Activated T-cell treated with anti-CD3 and anti-CD28 coated beads, Interleukin-2, amount 50 U/mL, for 1 hour (primary cell): ENCODE measurements at regions not wholly inside any gene's neighbourhood (a gene's known extent, or its start where the extent isn't known, plus 50 kb on each side); places are given as distances from the start of the nearest gene placed in this dataset.
"Not testable (repeated sequence)": the region's sequence is repeated elsewhere in the genome, so short reads cannot be mapped to it uniquely, and the experiment has no call there.

ENCODE experiments used
- DNase-seq: peaks from one replicate; pipeline ENCODE4 v3.0.0-alpha.2; 2020

GRCh38 chr9:39567396-39567795 lies 211.9 kb downstream of the SPATA31A1 start:
- DNase-seq = not testable (repeated sequence)

GRCh38 chr9:39568900-39569299 lies 213.4 kb downstream of the SPATA31A1 start:
- not testable (repeated sequence) for DNase-seq

DNA sequence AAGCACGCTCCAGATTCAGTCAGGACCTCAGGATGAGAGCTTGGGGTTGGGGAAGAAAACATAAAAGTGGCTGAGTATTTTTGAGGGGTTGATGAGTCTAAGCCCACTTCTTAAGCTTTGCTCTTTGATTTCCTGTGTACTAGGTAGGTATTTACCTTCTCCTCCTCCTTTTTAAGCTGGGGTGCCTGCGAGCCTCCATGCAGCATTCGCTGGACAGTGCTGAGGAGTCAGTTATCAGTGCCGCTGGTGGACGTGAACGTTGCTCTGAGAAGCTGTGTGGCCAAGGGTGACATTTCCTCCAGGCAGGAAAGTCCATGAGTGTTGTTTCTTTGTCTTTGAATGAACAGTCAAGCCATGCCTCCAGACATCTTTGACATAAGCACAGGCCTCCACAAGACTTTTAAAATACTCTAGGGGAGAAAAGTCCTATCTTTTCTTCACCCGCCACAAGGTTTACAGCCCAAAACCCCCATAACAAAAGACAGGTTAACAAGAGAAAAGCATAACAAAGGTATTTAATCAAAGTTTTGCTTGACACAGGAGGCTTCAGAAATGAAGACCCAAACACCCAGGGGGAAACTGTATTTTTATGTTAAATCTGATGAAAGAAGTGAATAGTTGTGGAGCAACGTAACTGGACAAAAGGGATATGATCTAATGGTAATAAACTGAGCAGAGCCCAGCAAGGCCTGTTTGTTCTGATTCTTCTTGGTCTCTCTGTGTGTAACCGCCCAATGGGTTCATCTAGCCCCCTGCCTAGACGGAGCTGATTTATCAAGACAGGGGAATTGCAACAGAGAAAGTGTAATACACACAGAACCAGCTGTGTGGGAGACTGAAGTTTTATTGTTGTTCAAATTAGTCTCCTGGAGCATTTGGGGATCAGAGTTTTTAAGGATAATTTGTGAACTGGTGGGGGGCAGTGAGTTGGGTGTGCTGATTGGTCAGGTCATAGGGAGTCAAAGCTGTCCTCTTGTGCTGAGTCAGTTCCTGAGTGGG lies 217.9 kb downstream of the SPATA31A1 start:
- DNase-seq = not testable (repeated sequence)

DNA sequence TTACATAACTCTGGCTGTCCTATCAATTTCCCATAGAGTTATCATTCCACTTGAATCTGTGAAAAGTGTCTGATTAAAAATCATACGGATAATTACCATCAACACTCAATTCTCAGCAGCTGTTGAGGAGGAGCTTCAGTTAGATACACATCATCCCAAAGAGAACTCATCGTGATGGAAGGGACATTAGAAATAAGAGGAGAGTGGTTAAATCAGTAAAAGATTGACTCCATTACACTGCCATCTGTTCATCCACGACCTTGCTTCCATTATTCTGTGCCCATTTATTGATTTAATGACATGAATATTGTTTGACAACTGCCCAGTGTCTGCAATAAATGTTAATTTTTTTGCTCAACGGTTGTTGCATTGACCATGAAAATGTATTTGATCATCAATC lies 223.5 kb downstream of the SPATA31A1 start:
- not testable (repeated sequence) for DNase-seq

GRCh38 chr9:39581296-39581695 lies 225.8 kb downstream of the SPATA31A1 start:
- DNase-seq = not testable (repeated sequence)

GRCh38 chr9:39582677-39583412 lies 227.4 kb downstream of the SPATA31A1 start:
- not testable (repeated sequence) for DNase-seq

- DNase-seq = not testable (repeated sequence)
Observed at GRCh38 chr9:39583413-39583747, 227.9 kb downstream of the SPATA31A1 start.

- DNase-seq = not testable (repeated sequence)
Observed at GRCh38 chr9:39585233-39585632, 229.8 kb downstream of the SPATA31A1 start.

DNA sequence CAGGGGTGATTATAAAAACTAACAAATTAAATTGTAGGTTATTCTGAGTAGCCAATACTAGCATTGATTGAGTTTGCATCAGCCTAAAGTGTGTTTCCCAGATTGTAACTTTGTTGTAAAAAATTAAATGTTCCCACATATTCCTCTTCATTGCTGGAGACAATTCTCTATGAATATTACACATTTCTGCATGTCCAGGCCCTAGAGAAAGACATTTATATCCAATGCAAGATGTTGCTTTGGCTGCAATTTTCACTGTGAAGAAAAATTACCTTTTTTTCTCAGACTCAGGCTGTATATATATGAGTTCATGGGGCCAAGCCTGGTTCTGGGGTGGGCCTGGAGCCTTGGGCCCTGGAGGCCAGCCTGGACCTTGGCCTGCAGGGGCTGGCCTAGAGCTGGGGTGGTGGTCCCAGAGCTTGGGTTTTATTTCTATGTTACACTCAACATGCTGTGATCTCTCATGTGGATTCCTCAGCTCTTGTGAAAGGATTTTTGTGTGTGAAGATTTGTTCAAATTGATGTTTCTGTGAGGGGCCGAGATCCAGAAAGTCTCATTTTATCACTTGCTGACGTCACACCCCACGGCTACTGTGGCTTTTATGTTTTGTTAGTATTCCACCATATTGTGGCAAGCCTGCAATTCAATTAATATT lies 232.5 kb downstream of the SPATA31A1 start:
- no peak for DNase-seq

DNA sequence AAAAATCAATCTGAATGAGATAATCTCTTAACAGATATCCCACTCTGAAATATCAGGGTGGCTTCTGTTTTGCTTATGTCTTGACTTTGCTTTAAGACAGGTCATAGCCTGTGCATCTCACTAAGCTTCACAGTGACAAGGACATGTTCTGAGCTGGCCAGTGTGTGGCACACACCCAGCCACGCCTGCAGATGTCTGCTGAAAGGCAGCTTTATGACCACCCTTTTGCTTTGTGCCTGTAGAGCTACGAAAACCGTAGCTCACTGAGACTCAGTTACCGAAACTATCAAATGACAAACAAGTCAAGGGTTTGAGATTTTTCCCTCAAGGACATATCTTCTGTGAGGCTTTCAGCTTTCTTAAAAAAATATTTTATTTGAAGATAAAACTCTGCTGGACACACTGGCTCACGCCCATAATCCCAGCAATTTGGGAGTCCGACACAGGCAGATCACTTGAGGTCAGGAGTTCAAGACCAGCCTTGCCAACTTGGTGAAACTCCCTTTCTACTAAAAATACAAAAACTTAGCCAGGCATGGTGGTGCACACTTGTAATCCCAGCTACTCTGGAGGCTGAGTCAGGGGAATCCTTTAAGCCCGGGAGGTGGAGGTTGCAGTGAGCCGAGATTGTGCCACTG lies 233.2 kb downstream of the SPATA31A1 start:
- DNase-seq = no peak

GRCh38 chr9:39604089-39604488 lies 248.6 kb downstream of the SPATA31A1 start:
- DNase-seq = not testable (repeated sequence)

DNA sequence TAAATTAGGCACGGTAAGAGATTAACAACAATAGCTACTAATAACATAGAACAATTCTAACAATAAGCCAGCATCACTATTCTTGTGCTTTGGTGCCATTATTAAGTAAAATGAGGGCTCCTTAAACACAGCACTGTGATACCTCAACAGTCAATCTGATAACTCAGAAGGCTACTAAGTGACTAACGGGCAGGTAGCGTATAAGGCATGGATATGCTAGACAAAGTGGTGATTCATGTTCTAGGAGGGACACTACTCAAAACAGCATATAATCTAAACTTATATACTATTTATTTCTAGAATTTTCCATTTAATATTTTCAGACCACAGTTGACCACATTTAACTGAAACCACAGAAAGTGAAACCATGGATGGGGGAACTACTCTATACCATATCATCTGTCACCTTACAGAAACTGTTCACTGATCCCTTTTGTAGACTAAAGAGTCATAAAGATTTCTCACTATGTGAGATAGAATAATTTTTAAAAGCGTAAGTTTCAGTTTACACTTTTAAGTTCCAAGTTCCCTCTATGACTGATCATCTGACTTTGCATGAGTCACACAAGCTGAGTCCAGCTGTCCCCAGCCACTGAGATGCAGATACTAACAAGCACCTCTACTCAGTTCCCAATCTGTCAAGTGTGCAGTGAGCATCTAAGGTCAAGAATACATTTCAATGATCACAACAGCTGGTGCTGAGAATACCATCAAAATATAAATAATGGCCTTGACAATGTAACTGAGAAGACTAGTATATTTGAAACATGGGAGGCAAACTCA lies 256.2 kb downstream of the SPATA31A1 start:
- DNase-seq = not testable (repeated sequence)

DNA sequence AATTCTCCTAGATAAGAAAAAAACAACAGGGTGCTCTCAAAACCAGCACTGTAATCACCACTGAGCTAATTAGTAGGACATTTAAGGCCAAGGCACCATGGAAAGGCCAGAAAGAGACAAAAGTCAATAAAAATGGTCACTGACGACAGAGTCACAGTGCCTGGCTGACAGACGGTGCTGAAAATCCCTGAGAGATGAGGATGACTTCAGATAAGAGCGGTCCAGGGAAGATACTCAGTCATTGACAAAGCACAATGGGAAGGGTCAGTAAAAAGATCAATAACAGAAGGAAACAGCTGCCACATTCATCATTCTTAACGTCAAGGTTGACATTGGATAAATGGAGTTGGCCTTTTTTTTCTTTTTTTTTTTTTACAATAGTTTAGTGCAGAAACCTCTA lies 261.0 kb downstream of the SPATA31A1 start:
- DNase-seq = not testable (repeated sequence)

DNA sequence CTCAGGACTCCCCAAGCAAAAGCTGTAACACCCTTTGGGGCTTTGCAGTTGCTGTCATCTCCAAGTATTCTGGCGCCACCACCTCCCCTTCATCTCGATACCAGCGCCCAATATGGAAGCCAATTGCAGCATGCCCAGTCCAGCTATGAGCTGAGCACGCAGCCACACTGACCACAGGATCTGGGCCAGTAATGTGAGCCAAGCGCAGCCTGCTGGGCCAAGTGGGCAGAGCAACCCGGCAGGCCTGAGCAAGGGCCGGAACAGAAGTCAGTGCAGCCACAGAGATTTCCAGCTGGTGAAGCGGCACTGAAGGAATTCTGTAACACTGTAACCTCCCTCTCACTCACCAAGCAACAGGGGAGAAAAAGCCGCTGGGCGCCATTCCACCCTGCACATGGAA lies 268.6 kb downstream of the SPATA31A1 start:
- not testable (repeated sequence) for DNase-seq

GRCh38 chr9:39632071-39632470 lies 276.6 kb downstream of the SPATA31A1 start:
- not testable (repeated sequence) for DNase-seq

GRCh38 chr9:39649029-39649428 lies 293.6 kb downstream of the SPATA31A1 start:
- not testable (repeated sequence) for DNase-seq

- not testable (repeated sequence) for DNase-seq
Observed at GRCh38 chr9:39656960-39657603, 301.6 kb downstream of the SPATA31A1 start.

DNA sequence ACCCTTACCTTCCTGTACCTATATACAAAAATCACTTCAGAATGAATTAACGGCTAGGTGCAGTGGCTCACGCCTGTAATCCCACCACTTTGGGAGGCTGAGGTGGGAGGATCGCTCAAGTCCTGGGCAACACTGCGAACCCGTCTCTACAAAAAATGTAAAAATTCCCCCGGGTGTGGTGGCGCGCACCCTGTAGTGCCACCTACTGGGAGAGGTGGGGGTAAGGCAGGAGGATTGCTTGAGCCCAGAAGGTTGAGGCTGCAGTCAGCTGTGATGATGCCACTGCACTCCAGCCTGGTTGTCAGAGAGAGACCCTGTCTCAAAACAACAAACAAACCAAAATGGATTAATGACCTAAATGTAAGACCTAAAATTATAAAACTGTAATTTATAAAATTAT lies 307.6 kb downstream of the SPATA31A1 start:
- not testable (repeated sequence) for DNase-seq

GRCh38 chr9:39663713-39664112 lies 308.2 kb downstream of the SPATA31A1 start:
- not testable (repeated sequence) for DNase-seq

DNA sequence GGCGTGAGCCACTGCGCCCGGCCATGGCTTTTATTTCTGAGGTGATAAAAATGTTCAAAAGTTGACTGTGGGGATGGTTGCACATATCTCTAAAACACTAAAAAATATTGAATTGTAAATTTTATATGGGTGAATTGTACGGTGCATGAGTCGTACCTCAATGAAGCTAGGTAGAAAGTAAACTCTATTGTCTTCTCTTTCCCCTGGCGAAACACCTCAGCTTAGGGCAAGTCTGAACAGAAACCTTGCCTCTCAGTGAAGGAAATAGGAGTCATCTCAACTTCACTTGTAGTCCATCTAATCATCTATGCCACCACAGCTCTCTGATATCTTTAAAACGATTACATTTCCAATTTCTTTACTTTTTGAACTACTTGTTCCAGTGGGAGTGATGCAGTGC lies 309.6 kb downstream of the SPATA31A1 start:
- DNase-seq = not testable (repeated sequence)
